ENCODE measurements at regions not wholly inside any gene's neighbourhood (a gene's known extent, or its start where the extent isn't known, plus 50 kb on each side); places are given as distances from the start of the nearest gene placed in this dataset.

DNA sequence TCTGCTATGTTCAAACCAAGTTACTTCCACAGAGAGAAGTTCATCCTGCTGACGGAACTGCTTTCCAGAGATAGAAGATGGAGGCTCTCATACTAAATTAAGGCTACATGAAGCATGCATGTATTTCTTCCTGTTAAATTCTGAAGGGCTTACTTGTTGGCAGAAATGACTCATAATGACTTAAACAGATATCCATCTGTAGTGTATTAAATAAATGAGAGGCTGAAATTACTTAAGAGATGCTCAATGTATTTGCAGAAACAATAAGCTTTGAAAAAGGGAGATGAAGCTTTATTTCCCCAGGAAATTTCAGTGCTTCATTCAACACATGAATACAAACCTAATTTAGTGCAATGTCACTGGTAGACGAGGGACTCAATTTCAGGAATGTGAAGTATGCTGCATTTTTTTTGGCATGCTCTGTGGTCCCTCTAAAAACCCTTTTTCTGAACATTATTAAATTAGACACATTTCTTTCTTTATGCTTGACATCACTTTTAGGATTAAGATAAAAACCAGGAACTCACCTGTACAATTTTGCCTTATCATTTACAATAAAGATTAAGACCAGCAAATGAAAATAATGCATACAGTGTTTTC lies 759.1 kb upstream of the POU3F4 start:
- Histone ChIP-seq H4K20me1 (ENCODE audit: insufficient read depth, low read length) (no peaks in the 10 kb centered on the region), H2AFZ (ENCODE audit: low read length) (no peak overlapping the region), H3K27me3 (replicated peaks; ENCODE audit: insufficient read depth, low read length) (no peaks in the 10 kb centered on the region), H3K27ac (ENCODE audit: low read length) (no peak overlapping the region), H3K4me1 (ENCODE audit: low read length) (no peaks in the 10 kb centered on the region), H3K4me3 (ENCODE audit: low read length) (no peak overlapping the region), H3K4me2 (ENCODE audit: low read depth, low read length) (no peak overlapping the region), H3K9me3 (replicated peaks; ENCODE audit: insufficient read depth, low read length) (no peaks in the 10 kb centered on the region), H3F3A (ENCODE audit: insufficient read depth, low read length) (no peaks in the 10 kb centered on the region), H3K79me2 (ENCODE audit: low read length) (no peaks in the 10 kb centered on the region), H3K9me2 (replicated peaks; ENCODE audit: insufficient read depth, low read length) (no peaks in the 10 kb centered on the region), H3K36me3 (replicated peaks; ENCODE audit: insufficient read depth, low read length) (no peaks in the 10 kb centered on the region), H3K9ac (ENCODE audit: low read length) (no peak overlapping the region)
- TF ChIP-seq, protein P1, sequence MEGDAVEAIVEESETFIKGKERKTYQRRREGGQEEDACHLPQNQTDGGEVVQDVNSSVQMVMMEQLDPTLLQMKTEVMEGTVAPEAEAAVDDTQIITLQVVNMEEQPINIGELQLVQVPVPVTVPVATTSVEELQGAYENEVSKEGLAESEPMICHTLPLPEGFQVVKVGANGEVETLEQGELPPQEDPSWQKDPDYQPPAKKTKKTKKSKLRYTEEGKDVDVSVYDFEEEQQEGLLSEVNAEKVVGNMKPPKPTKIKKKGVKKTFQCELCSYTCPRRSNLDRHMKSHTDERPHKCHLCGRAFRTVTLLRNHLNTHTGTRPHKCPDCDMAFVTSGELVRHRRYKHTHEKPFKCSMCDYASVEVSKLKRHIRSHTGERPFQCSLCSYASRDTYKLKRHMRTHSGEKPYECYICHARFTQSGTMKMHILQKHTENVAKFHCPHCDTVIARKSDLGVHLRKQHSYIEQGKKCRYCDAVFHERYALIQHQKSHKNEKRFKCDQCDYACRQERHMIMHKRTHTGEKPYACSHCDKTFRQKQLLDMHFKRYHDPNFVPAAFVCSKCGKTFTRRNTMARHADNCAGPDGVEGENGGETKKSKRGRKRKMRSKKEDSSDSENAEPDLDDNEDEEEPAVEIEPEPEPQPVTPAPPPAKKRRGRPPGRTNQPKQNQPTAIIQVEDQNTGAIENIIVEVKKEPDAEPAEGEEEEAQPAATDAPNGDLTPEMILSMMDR (IDR thresholded peaks at IDR 0.05; ENCODE audit: low read length) = no peak
- TF ChIP-seq EZH2 (optimal IDR thresholded peaks at IDR 0.05; ENCODE audit: low read depth, low read length) (no peak), EZH2phosphoT487 (IDR thresholded peaks at IDR 0.05; ENCODE audit: low read length) (no peak)
- DNase-seq = no peak

DNA sequence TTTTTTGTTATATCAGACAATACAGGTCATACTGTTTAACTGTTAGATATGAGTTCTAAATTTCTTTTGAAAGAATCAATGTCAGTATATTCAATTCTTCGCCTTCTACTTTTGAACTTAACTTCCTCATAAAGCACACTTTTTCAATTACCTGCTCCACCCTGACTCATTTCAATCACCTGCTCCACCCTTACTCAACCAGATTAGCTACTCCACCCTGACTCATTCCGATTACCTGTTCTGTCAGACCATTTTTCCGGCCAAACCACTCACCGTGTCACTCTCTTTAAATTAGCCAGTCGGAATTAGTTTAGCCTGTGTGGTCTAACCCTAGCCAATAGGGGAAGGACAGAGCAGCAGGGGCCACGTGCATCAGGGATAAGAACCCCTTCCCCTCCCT lies 751.8 kb upstream of the POU3F4 start:
- DNase-seq = no peak
- Histone ChIP-seq H3K79me2 (ENCODE audit: low read length) (no peaks in the 10 kb centered on the region), H2AFZ (ENCODE audit: low read length) (no peak overlapping the region), H3K9me2 (replicated peaks; ENCODE audit: insufficient read depth, low read length) (no peaks in the 10 kb centered on the region), H3K4me1 (ENCODE audit: low read length) (no peaks in the 10 kb centered on the region), H3K9me3 (replicated peaks; ENCODE audit: insufficient read depth, low read length) (no peaks in the 10 kb centered on the region), H3K4me2 (ENCODE audit: low read depth, low read length) (no peak overlapping the region), H3K4me3 (ENCODE audit: low read length) (no peak overlapping the region), H4K20me1 (ENCODE audit: insufficient read depth, low read length) (no peaks in the 10 kb centered on the region), H3K36me3 (replicated peaks; ENCODE audit: insufficient read depth, low read length) (no peaks in the 10 kb centered on the region), H3K27ac (ENCODE audit: low read length) (no peak overlapping the region), H3F3A (ENCODE audit: insufficient read depth, low read length) (no peaks in the 10 kb centered on the region), H3K27me3 (replicated peaks; ENCODE audit: insufficient read depth, low read length) (no peaks in the 10 kb centered on the region), H3K9ac (ENCODE audit: low read length) (no peak overlapping the region)
- TF ChIP-seq EZH2phosphoT487 (IDR thresholded peaks at IDR 0.05; ENCODE audit: low read length) (no peak), EZH2 (optimal IDR thresholded peaks at IDR 0.05; ENCODE audit: low read depth, low read length) (no peak)
- TF ChIP-seq, protein P1 (IDR thresholded peaks at IDR 0.05; ENCODE audit: low read length) = no peak

DNA sequence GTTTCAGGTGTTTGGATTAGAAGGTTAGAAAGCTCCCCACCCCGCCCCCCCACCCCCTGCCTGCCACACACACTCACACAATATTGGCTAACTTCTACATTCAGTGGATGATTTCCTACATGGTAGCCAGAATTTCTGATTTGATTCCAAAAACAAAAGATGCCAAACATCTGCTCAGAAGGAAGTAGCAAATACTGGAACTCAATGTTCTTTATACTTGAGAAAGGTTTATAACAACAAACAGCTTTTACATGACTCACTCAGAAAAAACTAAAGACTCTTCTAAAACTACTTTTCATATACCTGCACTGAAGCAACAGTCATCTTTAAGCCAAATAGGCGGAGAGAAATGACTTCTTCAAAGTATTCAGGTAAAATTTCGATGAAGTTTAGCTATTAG lies 750.5 kb upstream of the POU3F4 start:
- no peaks in the 10 kb centered on the region for H3K27me3 ChIP-seq (replicated peaks; ENCODE audit: insufficient read depth, low read length)
- H2AFZ ChIP-seq (ENCODE audit: low read length) = no peak overlapping the region
- H3K9me2 ChIP-seq (replicated peaks; ENCODE audit: insufficient read depth, low read length) = no peaks in the 10 kb centered on the region
- H3K4me3 ChIP-seq (ENCODE audit: low read length) = no peak overlapping the region
- no peak overlapping the region for H3K4me2 ChIP-seq (ENCODE audit: low read depth, low read length)
- H3K9me3 ChIP-seq (replicated peaks; ENCODE audit: insufficient read depth, low read length) = no peaks in the 10 kb centered on the region
- DNase-seq = no peak
- H3K9ac ChIP-seq (ENCODE audit: low read length) = no peak overlapping the region
- no peak overlapping the region for H3K27ac ChIP-seq (ENCODE audit: low read length)
- H3K4me1 ChIP-seq (ENCODE audit: low read length) = no peaks in the 10 kb centered on the region
- H3K79me2 ChIP-seq (ENCODE audit: low read length) = no peaks in the 10 kb centered on the region
- no peaks in the 10 kb centered on the region for H3K36me3 ChIP-seq (replicated peaks; ENCODE audit: insufficient read depth, low read length)
- H4K20me1 ChIP-seq (ENCODE audit: insufficient read depth, low read length) = no peaks in the 10 kb centered on the region
- H3F3A ChIP-seq (ENCODE audit: insufficient read depth, low read length) = no peaks in the 10 kb centered on the region
- TF ChIP-seq, protein P1 (IDR thresholded peaks at IDR 0.05; ENCODE audit: low read length) = no peak
- no peak for TF ChIP-seq EZH2phosphoT487 (IDR thresholded peaks at IDR 0.05; ENCODE audit: low read length)
- no peak for TF ChIP-seq EZH2 (optimal IDR thresholded peaks at IDR 0.05; ENCODE audit: low read depth, low read length)

Measured in MM.1S (cell line).